ENCODE measurements at regions not wholly inside any gene's neighbourhood (a gene's known extent, or its start where the extent isn't known, plus 50 kb on each side); places are given as distances from the start of the nearest gene placed in this dataset.

DNA sequence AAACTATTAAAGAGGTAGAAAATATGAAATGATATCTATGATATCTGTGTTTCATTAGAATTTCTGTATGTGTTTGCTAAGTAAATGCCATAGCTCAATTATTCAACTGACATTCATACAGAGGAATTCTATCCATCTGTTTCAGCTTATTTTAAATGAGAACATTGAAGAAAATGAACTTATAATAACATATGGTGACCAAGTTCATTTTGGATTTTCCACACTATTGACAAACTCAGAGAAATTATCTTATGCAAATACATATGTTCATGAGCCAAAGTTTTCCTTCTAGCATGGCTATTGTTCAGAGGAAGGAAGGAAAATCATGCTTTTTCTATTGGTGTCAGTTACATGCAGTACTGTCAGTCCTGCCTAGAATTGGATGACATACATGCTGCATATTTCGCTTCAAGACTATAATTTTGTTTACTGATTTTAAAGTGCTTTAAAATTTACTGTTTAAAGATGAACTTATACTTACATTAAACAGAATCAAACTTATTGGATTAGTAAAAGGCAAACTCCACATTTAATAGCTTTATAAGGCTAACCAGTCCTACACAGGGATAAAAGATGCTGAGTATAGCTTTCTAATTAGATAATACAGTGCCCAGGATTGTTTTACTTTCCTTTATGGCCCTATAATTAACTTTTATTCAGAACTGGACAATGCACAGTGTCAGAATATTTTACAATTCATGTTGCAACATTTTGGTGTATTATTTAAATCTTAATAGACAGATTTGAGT is 646.2 kb downstream of the TRAM1L1 start:
- no peak for DNase-seq (ENCODE audit: low read depth, low spot score)

DNA sequence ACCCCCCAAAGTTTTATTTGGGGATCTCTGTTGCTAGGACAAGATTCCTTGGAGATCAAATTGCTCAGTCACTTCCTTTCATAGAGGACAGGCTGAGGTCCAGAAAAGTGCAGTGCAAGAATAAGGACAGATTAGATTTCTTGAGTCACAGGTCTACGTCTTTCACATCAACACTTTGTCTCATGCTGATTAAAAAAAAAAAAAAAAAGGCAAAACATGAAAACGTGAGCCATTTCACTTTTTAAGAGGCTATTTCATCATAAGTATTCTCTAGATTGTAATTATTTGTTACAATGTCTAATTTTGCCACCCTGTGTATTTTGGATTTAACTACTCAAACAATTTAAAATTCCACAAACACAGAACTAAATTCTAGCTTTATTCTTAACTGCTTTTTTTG is 647.0 kb downstream of the TRAM1L1 start:
- no peak for DNase-seq (ENCODE audit: low read depth, low spot score)

DNA sequence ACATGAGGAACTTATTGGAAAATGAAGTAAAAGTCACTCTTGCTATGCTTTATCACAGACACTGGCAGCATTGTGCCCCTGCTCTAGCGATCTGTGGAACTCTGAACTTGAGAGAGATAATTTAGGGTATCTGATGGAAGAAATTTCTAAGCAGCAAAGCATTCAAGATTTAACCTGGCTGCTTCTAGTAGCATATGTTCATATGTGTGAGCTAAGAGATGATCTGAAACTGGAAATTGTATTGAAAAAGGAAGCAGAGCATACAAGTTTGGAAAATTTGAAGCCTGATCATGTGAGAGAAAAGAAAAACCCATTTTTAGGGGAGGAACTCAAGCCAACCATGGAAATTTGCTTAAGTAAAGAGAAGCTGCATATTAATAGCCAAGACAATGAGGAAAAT is 657.7 kb downstream of the TRAM1L1 start:
- no peak for DNase-seq (ENCODE audit: low read depth, low spot score)

DNA sequence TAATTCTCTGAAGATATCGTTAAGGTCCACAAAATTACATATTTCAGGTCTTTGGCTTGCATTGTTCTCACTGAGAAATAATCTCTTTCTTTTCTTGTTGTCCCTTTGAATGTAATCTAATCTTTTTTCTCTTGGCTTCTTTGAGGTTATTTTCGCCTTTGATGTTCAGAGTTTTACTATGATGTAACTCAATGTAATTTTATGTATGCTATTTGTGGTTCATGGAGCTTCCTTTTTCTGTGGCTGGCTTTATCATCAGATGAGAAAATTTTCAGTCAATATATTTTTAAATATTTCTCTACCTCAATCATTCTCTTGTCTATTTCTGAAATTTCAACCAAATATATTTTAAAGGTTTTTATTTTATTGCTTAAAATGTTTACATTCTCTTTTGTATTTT is 672.2 kb downstream of the TRAM1L1 start:
- no peak for DNase-seq (ENCODE audit: low read depth, low spot score)

DNA sequence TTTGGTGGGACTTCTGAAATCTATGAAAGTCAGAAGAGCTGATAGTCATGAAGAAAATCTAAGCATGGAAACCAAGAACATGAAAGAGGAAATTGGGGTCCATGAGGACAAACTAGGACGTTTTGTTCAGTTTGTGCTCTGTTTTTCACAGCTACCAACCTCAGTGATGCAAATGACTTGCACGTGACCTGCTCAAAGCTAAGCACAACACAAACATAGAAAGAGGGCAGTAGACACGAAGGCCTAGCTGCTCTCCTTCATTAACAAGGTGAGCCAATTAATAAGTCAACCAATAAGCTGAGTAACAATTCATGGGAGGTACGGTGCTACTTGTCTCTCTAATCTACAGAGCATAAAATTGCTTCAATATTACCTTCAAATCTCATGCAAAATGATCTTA is 684.1 kb downstream of the TRAM1L1 start:
- no peak for DNase-seq (ENCODE audit: low read depth, low spot score)

DNA sequence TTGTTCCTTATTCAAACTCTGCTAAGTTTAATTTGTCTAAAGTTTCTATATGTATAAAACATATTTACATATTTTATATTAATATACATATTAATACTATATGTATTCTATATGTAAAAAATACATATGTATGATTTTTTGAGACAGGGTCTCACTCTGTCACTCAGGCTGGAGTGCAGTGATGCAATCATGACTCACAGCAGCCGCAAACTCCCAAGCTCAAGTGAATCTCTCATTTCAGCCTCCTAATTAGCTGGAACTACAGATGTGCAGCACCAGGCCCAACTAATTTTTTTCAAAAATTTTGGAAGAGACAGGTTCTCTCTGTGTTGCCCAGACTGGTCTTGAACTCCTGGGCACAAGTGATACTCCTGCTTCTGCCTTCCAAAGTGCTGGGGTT is 684.9 kb downstream of the TRAM1L1 start:
- no peak for DNase-seq (ENCODE audit: low read depth, low spot score)

DNA sequence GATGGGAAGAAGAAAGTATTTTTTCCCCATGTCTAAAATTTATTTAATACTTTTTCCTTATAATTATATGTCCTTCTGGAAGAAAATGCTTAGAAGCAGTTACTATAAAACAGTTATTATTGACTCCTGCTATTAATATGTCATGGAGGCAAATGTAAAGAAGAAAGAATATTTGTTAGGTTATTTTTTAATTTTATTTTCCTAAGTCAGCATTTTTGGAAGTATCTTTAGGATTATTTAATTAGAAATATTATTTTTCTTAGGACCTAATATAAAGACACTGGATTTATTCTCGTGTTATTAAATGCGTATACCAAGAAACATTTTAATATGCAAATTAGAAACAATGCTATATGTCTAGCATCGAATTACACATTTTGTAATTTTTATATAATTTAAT is 687.7 kb downstream of the TRAM1L1 start:
- DNase-seq (ENCODE audit: low read depth, low spot score), result no peak

DNA sequence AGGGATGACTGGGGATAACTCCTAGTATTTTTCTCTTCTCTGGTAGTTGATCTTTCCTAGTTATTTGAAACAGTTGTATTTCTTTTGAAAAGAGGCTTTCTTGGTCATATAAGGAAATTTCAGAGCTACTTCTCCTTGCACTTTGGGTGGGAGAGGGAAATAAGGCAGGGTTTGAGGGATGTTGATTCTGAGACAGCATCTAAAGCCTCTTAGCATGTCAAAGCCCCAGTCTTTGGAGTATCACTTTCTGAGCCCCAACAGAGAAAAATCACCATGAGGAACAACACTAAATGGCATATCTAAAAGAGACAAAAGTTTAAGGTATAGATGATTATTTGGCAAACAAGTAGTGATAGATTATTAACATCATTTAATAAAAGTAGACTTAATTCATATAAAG is 688.1 kb downstream of the TRAM1L1 start:
- DNase-seq (ENCODE audit: low read depth, low spot score), result no peak

DNA sequence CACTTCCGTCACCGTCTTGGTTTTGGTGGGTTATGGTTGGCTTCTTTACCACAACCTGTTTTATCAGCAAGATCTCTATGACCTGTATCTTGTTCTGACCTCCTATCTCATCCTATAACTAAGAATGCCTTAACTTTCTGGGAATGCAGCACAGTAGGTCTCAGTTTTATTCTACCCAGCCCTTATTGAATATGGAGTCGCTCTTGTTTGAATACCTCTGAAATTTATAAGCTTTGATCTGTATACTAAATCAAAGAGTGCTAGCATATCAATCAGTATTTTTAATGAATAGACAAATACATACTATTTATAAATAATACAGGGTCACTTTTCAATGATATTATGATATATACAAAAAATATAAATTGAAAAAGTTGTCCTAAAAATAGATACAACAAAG is 690.0 kb downstream of the TRAM1L1 start:
- no peak for DNase-seq (ENCODE audit: low read depth, low spot score)

DNA sequence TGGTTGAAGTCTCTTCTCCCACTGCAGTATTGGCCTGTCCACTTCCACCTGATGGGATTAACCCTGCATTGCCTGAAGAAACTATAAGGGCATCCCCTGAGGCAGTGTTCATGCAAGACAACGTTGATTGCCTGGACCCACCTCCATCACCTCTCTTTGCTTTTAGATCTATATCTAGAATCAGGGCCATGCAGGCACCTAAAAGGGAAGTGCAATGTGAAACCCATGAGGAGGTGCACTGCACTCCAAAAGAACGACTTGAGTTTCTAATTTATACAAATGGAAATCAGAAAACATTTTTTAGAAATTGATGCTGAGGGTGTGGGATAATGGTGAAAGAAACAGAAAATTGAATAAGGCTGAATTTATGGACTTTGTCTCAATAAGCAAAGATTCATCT is 694.4 kb downstream of the TRAM1L1 start:
- no peak for DNase-seq (ENCODE audit: low read depth, low spot score)

DNA sequence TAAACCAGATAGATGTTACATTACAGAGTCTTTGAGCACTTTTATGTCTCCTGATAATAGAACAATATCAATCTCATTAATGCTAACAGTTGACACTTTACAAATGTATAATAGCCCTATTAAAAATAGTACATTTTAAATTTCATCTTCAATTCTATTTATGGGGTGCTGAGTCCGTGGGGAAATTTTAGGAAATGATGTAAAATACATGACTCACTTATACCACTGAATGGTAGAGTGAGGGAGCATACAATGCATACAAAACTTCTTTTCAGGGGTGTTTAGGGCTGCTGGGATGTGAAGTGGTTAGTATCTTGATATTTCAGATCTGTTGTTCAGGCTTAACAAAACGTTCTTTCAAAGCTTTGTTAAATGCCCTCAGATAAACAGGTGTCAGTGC is 696.2 kb downstream of the TRAM1L1 start:
- DNase-seq (ENCODE audit: low read depth, low spot score), result no peak

DNA sequence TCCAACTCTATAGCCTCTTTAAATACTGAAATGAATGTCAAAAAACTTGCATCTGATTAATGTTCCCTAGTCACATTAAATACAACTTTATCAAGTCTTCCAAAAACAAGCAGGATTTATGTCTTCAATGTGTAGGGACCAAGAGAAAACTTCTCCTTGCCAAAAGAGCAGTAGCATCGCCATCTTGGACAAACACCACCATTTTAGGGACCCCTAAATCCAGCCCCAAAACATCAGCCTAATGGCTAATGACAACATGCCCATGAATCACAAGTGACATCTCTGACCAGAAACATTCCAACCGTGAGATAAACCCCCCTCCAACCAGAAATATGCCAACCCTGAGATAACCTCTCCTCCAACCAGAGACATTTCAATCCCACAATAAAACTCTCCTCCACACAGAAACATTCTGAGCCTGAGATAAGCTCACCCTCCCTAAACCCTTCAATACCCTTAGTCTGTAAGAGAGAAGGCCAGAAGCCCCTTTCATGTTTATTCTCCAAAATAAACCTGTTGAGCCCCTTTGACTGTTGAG is 697.4 kb downstream of the TRAM1L1 start:
- no peak for DNase-seq (ENCODE audit: low read depth, low spot score)

DNA sequence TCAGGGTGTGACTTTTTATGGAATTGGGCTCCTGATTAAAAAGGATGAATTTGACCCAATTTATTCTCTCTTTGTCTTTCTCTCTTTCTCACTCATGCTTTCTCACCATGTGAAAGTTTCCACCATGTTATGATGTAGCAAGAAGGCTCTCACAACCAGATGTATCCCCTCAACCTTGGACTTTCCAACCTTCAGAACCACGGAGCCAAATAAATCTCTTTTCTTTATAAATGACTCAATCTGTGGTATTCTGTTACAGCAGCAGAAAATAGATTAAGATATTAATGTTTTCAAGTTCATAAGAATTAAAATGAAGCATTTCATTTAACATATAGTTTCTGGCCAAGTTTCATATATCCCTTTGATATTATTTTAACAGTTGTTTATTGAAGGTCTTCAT is 698.5 kb downstream of the TRAM1L1 start:
- DNase-seq (ENCODE audit: low read depth, low spot score), result no peak

DNA sequence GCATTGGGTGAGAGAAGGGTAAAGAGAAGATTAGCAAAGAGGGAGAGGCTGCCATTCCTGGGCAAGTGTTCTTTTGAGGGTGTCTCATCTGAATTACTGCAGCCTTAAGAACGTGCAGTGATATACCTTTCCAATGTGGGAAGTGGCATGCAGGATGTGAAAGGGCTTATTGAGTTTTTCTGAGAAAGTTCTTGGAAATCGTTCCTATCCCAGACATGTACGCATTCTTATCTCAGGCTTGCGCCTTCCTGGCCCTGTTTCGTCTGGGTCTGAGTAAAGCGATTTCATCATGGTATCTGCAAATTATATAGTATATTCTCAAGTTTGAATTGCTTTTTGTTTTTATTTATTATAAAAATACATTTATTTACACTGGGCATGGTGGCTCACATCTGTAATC is 699.8 kb downstream of the TRAM1L1 start:
- no peak for DNase-seq (ENCODE audit: low read depth, low spot score)

DNA sequence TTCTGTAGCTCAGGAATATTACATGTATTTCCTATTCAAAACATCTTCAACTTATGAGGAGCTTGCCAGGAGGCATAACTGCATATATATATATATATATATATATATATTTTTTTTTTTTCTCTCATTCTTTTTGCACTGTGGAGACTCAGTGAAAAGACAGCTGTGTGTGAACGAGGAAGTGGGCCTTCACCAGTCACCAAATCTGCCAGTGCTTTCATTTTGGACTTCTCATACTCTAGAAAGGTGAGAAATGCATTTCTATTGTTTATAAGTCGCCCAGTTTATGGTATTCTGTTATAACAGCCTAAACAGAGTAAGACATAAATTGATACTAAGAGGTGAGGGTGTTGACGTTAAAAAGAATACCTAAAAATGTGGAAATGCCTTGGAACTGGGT is 710.6 kb downstream of the TRAM1L1 start:
- DNase-seq (ENCODE audit: low read depth, low spot score), result no peak

DNA sequence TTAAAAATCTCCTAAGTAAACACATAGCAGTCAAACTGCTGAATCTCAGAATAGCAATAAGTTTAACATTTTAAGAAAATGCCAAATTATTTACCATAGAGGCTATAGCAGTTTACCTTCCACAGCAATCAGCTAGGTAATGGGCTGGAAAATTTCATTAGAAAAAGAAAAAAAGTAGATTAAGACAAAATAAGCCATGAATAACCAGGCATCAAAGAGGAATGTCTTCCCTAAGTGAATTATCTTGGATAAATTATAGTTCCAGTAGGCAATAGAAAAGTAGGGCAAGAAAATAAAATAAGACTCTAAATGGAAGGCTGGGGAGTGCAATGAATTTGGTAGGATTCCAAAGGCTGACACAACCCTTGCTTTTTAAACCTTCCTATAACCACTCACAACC is 722.8 kb downstream of the TRAM1L1 start:
- DNase-seq (ENCODE audit: low read depth, low spot score), result no peak

DNA sequence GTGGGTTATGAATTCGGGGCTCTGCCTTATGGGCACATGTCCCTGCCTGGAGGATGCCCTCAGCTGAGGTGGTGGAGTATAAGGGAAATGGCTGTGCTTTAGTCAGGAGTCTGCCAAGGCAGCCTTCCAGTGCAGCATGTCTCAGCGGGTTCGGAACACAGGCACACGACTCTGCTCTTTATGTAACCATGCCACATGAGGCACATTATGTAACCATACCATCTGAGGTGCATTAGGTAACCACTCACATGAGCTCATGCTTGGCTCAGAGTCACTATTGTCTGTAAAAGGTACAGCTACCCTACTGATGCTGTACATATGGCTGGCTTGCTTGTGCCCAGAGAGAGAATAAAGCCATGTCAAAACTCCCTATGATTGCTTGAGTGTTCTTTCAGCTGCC is 723.6 kb downstream of the TRAM1L1 start:
- DNase-seq (ENCODE audit: low read depth, low spot score), result no peak

DNA sequence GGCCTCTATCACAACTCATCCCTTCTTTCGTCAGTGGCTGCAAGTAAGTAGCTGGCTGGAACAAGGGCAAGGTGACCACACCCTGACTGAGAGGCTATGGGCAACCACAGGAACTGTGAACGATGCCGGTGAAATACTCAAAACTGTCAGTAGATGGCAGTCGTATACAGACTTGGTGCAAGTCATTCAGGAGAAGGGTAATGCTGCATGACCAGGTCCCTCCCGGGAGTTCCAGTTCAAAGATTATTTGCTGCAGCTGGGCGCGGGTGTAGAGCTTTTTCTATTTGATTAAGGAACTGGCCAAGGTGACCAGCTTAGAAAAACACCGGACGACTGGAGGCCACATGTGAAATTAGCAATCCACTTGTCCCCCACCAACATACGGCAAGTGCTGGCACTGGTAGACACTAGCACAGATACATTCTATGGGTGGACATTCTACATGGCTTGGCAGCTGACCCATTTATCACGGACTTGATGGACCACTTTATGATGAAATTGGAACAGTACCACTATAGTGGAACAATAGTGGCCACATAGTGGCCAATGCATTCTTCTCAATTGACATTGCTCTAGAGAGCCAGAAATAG is 726.6 kb downstream of the TRAM1L1 start:
- peak; percentile 68 for DNase-seq (ENCODE audit: low read depth, low spot score)

DNA sequence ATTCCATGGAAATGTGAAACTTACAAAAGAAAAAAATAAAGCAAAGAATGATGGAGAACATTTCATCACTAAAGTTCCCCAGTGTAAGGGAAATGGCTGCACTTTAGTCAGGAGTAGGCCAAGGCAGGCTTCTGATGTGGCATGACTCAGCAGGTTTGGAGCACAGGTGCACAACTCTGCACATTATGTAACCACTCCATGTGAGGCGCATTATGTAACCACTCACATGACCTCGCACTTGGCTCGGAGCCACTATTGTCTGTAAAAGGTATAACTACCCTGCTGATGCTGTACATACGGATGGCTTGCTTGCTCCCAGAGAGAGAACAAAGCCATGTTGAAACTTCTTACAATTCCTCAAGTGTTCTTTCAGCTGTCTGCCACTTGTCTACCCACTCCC is 727.6 kb downstream of the TRAM1L1 start:
- no peak for DNase-seq (ENCODE audit: low read depth, low spot score)

DNA sequence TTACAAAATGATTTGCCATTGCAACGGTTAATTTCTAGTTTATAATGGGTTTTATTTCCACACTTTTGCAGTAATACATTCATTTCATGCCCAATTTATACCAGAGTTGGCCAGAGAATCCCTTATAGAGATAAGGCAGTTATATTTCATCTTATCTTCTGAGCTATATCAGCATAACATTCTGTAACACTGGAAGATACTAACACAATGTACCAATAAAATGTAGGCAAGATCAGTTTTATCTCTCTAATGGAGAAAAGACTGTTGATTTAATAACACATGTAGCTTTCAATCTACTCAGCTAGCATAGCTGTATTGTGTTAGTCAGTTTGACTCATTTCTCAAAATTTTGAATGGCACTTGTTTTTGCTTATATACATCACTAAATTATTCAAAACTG is 738.6 kb downstream of the TRAM1L1 start:
- no peak for DNase-seq (ENCODE audit: low read depth, low spot score)

DNA sequence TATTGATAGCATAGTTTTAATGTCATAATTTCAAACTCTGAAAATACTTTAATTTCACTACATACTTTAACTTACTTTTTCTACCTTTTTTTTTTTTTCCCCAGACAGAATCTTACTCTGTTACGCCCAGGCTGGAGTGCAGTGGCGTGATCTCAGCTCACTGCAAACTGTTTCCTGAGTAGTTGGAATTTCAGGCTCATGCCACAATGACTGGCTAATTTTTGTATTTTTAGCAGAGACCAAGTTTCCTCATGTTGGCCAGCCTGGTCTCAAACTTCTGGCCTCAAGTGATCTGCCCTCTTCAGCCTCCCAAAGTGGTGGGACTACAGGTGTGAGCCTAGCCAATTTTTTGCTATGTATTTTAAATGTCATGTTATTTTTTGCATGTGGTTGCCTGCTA is 741.6 kb downstream of the TRAM1L1 start:
- no peak for DNase-seq (ENCODE audit: low read depth, low spot score)

DNA sequence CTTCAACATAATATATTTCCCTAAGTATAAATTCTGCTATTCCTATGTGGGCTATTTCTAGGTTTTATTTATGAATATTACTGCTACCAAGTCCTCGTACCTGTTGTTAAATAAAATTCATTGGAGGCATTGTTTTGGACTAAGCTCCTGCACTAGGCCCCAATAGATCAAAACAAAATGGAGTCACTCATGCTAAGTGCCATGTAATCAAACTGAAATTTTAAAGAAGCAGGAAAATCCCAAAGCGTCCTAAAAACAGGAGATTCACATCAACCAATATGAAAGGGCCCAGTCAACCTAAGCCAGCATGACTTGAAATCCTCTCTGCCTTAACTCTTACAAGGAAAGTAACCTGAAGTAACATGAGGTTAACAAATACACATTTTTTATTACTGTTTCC is 743.2 kb downstream of the TRAM1L1 start:
- DNase-seq (ENCODE audit: low read depth, low spot score), result no peak

DNA sequence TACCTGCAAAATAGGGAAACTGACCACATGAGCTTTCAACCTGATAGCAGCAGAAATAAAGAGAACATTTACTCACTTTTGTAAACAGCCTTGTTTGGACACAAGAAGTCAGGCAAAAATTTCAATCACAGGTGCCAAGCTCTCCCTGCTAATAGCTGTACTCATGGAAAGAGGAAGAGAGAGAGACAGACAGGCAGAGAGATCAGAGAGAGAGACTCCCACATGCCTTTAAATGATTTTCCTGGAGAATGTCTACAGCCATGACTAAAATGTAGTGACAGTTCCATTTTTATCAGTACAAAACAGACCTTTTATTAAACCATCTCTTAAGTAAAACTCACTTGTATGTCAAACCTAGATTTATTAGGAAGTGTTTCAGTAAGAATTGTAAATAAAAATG is 752.9 kb downstream of the TRAM1L1 start:
- DNase-seq (ENCODE audit: low read depth, low spot score), result no peak

Measured in iPS DF 19.7 (cell line).